SHP77 (cell line): ENCODE measurements at regions not wholly inside any gene's neighbourhood (a gene's known extent, or its start where the extent isn't known, plus 50 kb on each side); places are given as distances from the start of the nearest gene placed in this dataset.
"Not testable (repeated sequence)": the region's sequence is repeated elsewhere in the genome, so short reads cannot be mapped to it uniquely, and the experiment has no call there.

ENCODE experiments used
- DNase-seq, 2 experiments: peaks; one replicate each; lab custom pipeline; 2025; lab: John Stamatoyannopoulos, UW

GRCh38 chr20:53818457-53819177, 225.0 kb upstream of the ZNF217 start:
- DNase-seq = no peak

GRCh38 chr20:53817513-53817912, 223.9 kb upstream of the ZNF217 start:
- not testable (repeated sequence) for DNase-seq

GRCh38 chr20:53816872-53817398, 223.3 kb upstream of the ZNF217 start:
- DNase-seq = no peak

GRCh38 chr20:53815509-53815908, 221.9 kb upstream of the ZNF217 start:
- no peak for DNase-seq

- no peak for DNase-seq
Observed at GRCh38 chr20:53814060-53814459, 220.4 kb upstream of the ZNF217 start.

GRCh38 chr20:53813636-53814035, 220.0 kb upstream of the ZNF217 start:
- DNase-seq = no peak

- no peak for DNase-seq
Observed at GRCh38 chr20:53811577-53811976, 217.9 kb upstream of the ZNF217 start.

GRCh38 chr20:53810661-53811355, 217.2 kb upstream of the ZNF217 start:
- no peak for DNase-seq

GRCh38 chr20:53809728-53810365, 216.2 kb upstream of the ZNF217 start:
- no peak for DNase-seq

GRCh38 chr20:53809217-53809616, 215.6 kb upstream of the ZNF217 start:
- DNase-seq = no peak

- no peak for DNase-seq
Observed at GRCh38 chr20:53808733-53809132, 215.1 kb upstream of the ZNF217 start.

GRCh38 chr20:53808302-53808701, 214.7 kb upstream of the ZNF217 start:
- not testable (repeated sequence) for DNase-seq

GRCh38 chr20:53806683-53807401, 213.2 kb upstream of the ZNF217 start:
- no peak for DNase-seq

GRCh38 chr20:53805895-53806384, 212.3 kb upstream of the ZNF217 start:
- no peak for DNase-seq

GRCh38 chr20:53804920-53805894, 211.6 kb upstream of the ZNF217 start:
- DNase-seq = no peak

- not testable (repeated sequence) for DNase-seq
Observed at GRCh38 chr20:53804308-53804707, 210.7 kb upstream of the ZNF217 start.

GRCh38 chr20:53803492-53804155, 210.0 kb upstream of the ZNF217 start:
- no peak for DNase-seq

- no peak for DNase-seq
Observed at GRCh38 chr20:53801609-53802370, 208.2 kb upstream of the ZNF217 start.

GRCh38 chr20:53800883-53801604, 207.4 kb upstream of the ZNF217 start:
- no peak for DNase-seq
